GM12878 (cell line): ENCODE measurements at regions not wholly inside any gene's neighbourhood (a gene's known extent, or its start where the extent isn't known, plus 50 kb on each side); places are given as distances from the start of the nearest gene placed in this dataset.

Experiments used
- ATAC-seq: fragments of 200-7000 bp; cut with Tn5 transposase; 3 replicates; pipeline ENCODE4 v1.9.1; 2020; ENCODE audit warnings: mild to moderate bottlenecking, moderate library complexity
- BruUV-seq: library from RNA; stranded (reverse); fragments of 400-500 nt; replicated peaks from 2 replicates; lab custom pipeline; 2021; lab: Mats Ljungman, UMichigan
- CTCF ChIA-PET: fragments of 300-600 bp; sonication (Branson Sonifier 250); formaldehyde crosslinking; extraction: SDS; loops from one replicate; lab custom pipeline; 2021; ENCODE audit warnings: inconsistent platforms; lab: Yijun Ruan, JAX
- POLR2A ChIA-PET: fragments of 350-600 bp; formaldehyde crosslinking; extraction: SDS; loops from one replicate; lab custom pipeline; 2021; ENCODE audit warnings: inconsistent platforms; lab: Charles Lee
- RAD21 ChIA-PET: fragments of 300-600 bp; sonication (Branson Sonifier 250); formaldehyde crosslinking; loops from one replicate; lab custom pipeline; 2023; ENCODE audit warnings: antibody characterized with exemption; ENCODE audit not compliant: unreplicated experiment; lab: Charles Lee
- SMC1A ChIA-PET: fragments of 300-600 bp; sonication (Branson Sonifier 250); formaldehyde crosslinking; loops from one replicate; lab custom pipeline; 2023; ENCODE audit not compliant: unreplicated experiment, uncharacterized antibody; lab: Charles Lee
- DNase-seq: peaks from one replicate; pipeline ENCODE4 v3.0.0-alpha.2; 2011; ENCODE audit warnings: low read depth, low spot score
- FAIRE-seq: peaks from 3 replicates; lab custom pipeline; 2011; peaks lifted over from hg19 to GRCh38; lab: Jason Lieb, UNC
- H2AFZ ChIP-seq: 2 replicates; pipeline ENCODE4 v1.6.0; 2011; ENCODE audit warnings: low read depth, low read length, control low read depth; ENCODE audit not compliant: control insufficient read depth
- H3K27ac ChIP-seq: 2 replicates; pipeline ENCODE4 v1.5.1; 2011; ENCODE audit warnings: control low read depth; ENCODE audit not compliant: control insufficient read depth, insufficient read depth
- H3K27me3 ChIP-seq, 2 experiments: replicated peaks in 1 of 2; 2 replicates each; pipeline versions ENCODE4 v1.6.0 to v1.6.1; 2011; ENCODE audit warnings: low read length in 1 of 2; ENCODE audit not compliant: control insufficient read depth in 2 of 2, insufficient read depth in 2 of 2
- H3K36me3 ChIP-seq, 2 experiments: 2 replicates each; pipeline ENCODE4 v1.5.1; 2011; ENCODE audit warnings: low read length in 1 of 2; ENCODE audit not compliant: control insufficient read depth in 2 of 2, insufficient read depth in 2 of 2
- H3K4me1 ChIP-seq: 2 replicates; pipeline ENCODE4 v1.6.1; 2011; ENCODE audit warnings: mild to moderate bottlenecking, low read length, moderate library complexity, mixed read lengths; ENCODE audit not compliant: control insufficient read depth, insufficient read depth
- H3K4me2 ChIP-seq: 2 replicates; pipeline ENCODE4 v1.6.0; 2011; ENCODE audit warnings: control low read depth; ENCODE audit not compliant: control insufficient read depth, insufficient read depth
- H3K4me3 ChIP-seq: fragments of 200-600 bp; sonication (generic); 2 replicates; pipeline ENCODE4 v1.5.1; 2016
- H3K79me2 ChIP-seq: 2 replicates; pipeline ENCODE4 v1.6.0; 2011; ENCODE audit warnings: low read length; ENCODE audit not compliant: control insufficient read depth, insufficient read depth
- H3K9ac ChIP-seq: 2 replicates; pipeline ENCODE4 v1.8.0; 2011; ENCODE audit warnings: low read length, control low read depth, mixed read lengths; ENCODE audit not compliant: control insufficient read depth, insufficient read depth
- H3K9me3 ChIP-seq: replicated peaks from 3 replicates; pipeline ENCODE4 v1.5.1; 2011; ENCODE audit warnings: mild to moderate bottlenecking, low read length; ENCODE audit not compliant: control insufficient read depth, insufficient read depth
- H4K20me1 ChIP-seq: 2 replicates; pipeline ENCODE4 v1.6.0; 2011; ENCODE audit not compliant: control insufficient read depth, insufficient read depth
- ATF7 ChIP-seq: fragments of 450-650 bp; IDR thresholded peaks from 2 replicates; pipeline ENCODE4 v1.6.1; 2016; ENCODE audit warnings: low read depth, mild to moderate bottlenecking
- CREB1 ChIP-seq: IDR thresholded peaks from 2 replicates; pipeline ENCODE4 v1.6.1; 2012; ENCODE audit warnings: low read depth, mild to moderate bottlenecking, inconsistent platforms
- HDAC2 ChIP-seq: fragments of 200-600 bp; sonication (generic); IDR thresholded peaks from 2 replicates; pipeline ENCODE4 v1.6.1; 2017
- LARP7 ChIP-seq: fragments of 450-650 bp; IDR thresholded peaks from 2 replicates; pipeline ENCODE4 v1.6.1; 2017; ENCODE audit warnings: mild to moderate bottlenecking
- MEF2A ChIP-seq: IDR thresholded peaks from 2 replicates; pipeline ENCODE4 v1.6.1; 2011; ENCODE audit warnings: low read depth, mild to moderate bottlenecking, low read length, moderate library complexity; ENCODE audit not compliant: insufficient read depth
- POLR2AphosphoS2 ChIP-seq: IDR thresholded peaks from 2 replicates; pipeline ENCODE4 v1.6.1; 2011; ENCODE audit warnings: low read depth, mild to moderate bottlenecking, low read length, improper control_type of control experiment, moderate library complexity
- RB1 ChIP-seq: fragments of 450-650 bp; formaldehyde crosslinking; IDR thresholded peaks from 2 replicates; pipeline ENCODE4 v1.6.1; 2017; ENCODE audit warnings: mild to moderate bottlenecking, borderline replicate concordance
- RFX5 ChIP-seq: IDR thresholded peaks from 2 replicates; pipeline ENCODE4 v1.6.1; 2011; ENCODE audit warnings: low read depth, low read length, improper control_type of control experiment
- SIN3A ChIP-seq: IDR thresholded peaks from 2 replicates; pipeline ENCODE4 v1.6.1; 2012; ENCODE audit warnings: low read depth, low read length, improper control_type of control experiment
- SPI1 ChIP-seq: IDR thresholded peaks from 2 replicates; pipeline ENCODE4 v1.6.1; 2011; ENCODE audit warnings: low read depth, mild to moderate bottlenecking, low read length, moderate library complexity, borderline replicate concordance; ENCODE audit not compliant: insufficient read depth
- TCF3 ChIP-seq: IDR thresholded peaks from 2 replicates; pipeline ENCODE4 v1.6.1; 2012; ENCODE audit warnings: low read depth, mild to moderate bottlenecking, low read length, borderline replicate concordance; ENCODE audit not compliant: insufficient read depth
- WRNIP1 ChIP-seq: IDR thresholded peaks from 2 replicates; pipeline ENCODE4 v1.6.1; 2011; ENCODE audit warnings: low read depth, low read length, improper control_type of control experiment, borderline replicate concordance
- WGBS: methylation state at CpG from one replicate; pipeline ENCODE4 v1.1.6; 2016; ENCODE audit warnings: low lambda C conversion rate; ENCODE audit not compliant: insufficient replicate concordance, insufficient coverage; ENCODE audit errors: missing lambda C conversion rate; 5-methylcytosine and 5-hydroxymethylcytosine counted together
- in situ Hi-C: fragments of 300-500 bp; cut with MboI; formaldehyde crosslinking; loops from 9 replicates; pipeline ENCODE4 v1.14.3; 2018; ENCODE audit warnings: mixed read lengths
- intact Hi-C: fragments of 100-400 bp; cut with micrococcal nuclease; formaldehyde crosslinking; loops from one replicate; pipeline ENCODE4 v1.14.2; 2022; ENCODE audit not compliant: unreplicated experiment
- TF ChIP-seq, protein P1 (sequence below): fragments of 450-650 bp; IDR thresholded peaks from 2 replicates; pipeline ENCODE4 v1.6.1; 2016; ENCODE audit warnings: mild to moderate bottlenecking
- TF ChIP-seq, protein P2 (sequence below): fragments of 450-650 bp; IDR thresholded peaks from 2 replicates; pipeline ENCODE4 v1.6.1; 2017; ENCODE audit warnings: mild to moderate bottlenecking, moderate library complexity
- TF ChIP-seq, protein P3 (sequence below): fragments of 450-650 bp; IDR thresholded peaks from 2 replicates; pipeline ENCODE4 v1.6.1; 2017; ENCODE audit warnings: mild to moderate bottlenecking, moderate library complexity

DNA sequence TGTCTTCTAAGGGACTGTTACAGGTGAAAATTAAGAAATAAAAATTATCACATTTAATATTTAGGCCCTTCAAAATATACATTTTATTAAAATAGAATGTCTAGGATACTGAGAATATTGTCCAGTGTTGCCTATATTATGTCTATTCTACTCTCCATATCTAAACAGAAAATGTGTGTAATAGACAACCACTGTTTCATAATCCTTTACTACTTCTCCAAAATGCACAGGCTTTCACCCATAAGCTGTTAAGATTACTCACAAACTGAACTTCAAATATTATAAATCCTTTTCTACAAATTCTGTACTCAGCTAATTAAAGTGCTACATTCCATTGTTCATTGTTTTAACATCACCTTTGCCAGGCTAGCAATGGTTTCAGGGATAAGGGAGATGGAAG, 56.7 kb upstream of the TFEC start (continued):
- TF ChIP-seq SPI1, result no peak
- TF ChIP-seq RFX5, result no peak
- no peak for TF ChIP-seq ATF7
- no peak for TF ChIP-seq MEF2A
- TF ChIP-seq CREB1, result no peak
- TF ChIP-seq, protein P1, sequence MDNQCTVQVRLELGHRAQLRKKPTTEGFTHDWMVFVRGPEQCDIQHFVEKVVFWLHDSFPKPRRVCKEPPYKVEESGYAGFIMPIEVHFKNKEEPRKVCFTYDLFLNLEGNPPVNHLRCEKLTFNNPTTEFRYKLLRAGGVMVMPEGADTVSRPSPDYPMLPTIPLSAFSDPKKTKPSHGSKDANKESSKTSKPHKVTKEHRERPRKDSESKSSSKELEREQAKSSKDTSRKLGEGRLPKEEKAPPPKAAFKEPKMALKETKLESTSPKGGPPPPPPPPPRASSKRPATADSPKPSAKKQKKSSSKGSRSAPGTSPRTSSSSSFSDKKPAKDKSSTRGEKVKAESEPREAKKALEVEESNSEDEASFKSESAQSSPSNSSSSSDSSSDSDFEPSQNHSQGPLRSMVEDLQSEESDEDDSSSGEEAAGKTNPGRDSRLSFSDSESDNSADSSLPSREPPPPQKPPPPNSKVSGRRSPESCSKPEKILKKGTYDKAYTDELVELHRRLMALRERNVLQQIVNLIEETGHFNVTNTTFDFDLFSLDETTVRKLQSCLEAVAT, result no peak
- no peak for TF ChIP-seq RB1
- TF ChIP-seq, protein P2, sequence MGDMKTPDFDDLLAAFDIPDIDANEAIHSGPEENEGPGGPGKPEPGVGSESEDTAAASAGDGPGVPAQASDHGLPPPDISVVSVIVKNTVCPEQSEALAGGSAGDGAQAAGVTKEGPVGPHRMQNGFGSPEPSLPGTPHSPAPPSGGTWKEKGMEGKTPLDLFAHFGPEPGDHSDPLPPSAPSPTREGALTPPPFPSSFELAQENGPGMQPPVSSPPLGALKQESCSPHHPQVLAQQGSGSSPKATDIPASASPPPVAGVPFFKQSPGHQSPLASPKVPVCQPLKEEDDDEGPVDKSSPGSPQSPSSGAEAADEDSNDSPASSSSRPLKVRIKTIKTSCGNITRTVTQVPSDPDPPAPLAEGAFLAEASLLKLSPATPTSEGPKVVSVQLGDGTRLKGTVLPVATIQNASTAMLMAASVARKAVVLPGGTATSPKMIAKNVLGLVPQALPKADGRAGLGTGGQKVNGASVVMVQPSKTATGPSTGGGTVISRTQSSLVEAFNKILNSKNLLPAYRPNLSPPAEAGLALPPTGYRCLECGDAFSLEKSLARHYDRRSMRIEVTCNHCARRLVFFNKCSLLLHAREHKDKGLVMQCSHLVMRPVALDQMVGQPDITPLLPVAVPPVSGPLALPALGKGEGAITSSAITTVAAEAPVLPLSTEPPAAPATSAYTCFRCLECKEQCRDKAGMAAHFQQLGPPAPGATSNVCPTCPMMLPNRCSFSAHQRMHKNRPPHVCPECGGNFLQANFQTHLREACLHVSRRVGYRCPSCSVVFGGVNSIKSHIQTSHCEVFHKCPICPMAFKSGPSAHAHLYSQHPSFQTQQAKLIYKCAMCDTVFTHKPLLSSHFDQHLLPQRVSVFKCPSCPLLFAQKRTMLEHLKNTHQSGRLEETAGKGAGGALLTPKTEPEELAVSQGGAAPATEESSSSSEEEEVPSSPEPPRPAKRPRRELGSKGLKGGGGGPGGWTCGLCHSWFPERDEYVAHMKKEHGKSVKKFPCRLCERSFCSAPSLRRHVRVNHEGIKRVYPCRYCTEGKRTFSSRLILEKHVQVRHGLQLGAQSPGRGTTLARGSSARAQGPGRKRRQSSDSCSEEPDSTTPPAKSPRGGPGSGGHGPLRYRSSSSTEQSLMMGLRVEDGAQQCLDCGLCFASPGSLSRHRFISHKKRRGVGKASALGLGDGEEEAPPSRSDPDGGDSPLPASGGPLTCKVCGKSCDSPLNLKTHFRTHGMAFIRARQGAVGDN, result no peak

DNA sequence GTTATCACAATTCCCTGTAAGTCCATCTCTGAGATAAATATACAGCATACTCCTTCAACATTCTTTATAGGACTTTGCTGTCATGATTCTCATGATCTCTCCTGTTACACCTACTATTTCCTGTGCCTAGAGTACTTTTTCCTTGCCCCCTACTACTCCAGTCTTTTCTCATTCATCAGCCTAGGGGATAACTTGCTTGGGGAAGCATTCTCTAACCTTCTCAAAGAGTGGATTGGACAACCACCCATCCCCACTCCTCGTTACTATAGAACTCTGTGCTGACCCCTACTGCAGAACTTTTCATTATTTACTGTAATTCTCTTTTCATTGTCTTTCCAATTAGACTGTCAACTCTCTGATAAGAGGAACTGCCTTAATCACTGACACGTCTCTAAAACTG, 57.4 kb upstream of the TFEC start:
- Histone ChIP-seq H3K79me2 (no peaks in the 10 kb centered on the region), H3K4me1 (no peaks in the 10 kb centered on the region), H3K27ac (no peak overlapping the region), H2AFZ (no peak overlapping the region), H3K9ac (no peak overlapping the region), H3K9me3 (no peaks in the 10 kb centered on the region), H3K4me2 (no peak overlapping the region), H3K36me3 (no peaks in the 10 kb centered on the region), H3K27me3 (no peaks in the 10 kb centered on the region), H3K4me3 (no peak overlapping the region), H4K20me1 (no peaks in the 10 kb centered on the region)
- no TSS peak for BruUV-seq
- SMC1A ChIA-PET, result no interaction called here
- ATAC-seq, result no peak
- in situ Hi-C loops, result no loop called here
- no peak for DNase-seq
- CTCF ChIA-PET, result interaction anchor here (0.6 kb wide), 1 partner anchor 978 kb away, joined by 3 read pairs; no protein-coding TSS in a partner anchor
- RAD21 ChIA-PET, result no interaction called here
- POLR2A ChIA-PET, result no interaction called here
- intact Hi-C loops, result no loop called here
- WGBS, result 0% methylated on average over 2 of the region's 2 CpGs
- no peak for FAIRE-seq
- TF ChIP-seq TCF3 (no peak), WRNIP1 (no peak), LARP7 (no peak), POLR2AphosphoS2 (no peak), HDAC2 (no peak), CREB1 (no peak), SIN3A (no peak)
- TF ChIP-seq, protein P3, sequence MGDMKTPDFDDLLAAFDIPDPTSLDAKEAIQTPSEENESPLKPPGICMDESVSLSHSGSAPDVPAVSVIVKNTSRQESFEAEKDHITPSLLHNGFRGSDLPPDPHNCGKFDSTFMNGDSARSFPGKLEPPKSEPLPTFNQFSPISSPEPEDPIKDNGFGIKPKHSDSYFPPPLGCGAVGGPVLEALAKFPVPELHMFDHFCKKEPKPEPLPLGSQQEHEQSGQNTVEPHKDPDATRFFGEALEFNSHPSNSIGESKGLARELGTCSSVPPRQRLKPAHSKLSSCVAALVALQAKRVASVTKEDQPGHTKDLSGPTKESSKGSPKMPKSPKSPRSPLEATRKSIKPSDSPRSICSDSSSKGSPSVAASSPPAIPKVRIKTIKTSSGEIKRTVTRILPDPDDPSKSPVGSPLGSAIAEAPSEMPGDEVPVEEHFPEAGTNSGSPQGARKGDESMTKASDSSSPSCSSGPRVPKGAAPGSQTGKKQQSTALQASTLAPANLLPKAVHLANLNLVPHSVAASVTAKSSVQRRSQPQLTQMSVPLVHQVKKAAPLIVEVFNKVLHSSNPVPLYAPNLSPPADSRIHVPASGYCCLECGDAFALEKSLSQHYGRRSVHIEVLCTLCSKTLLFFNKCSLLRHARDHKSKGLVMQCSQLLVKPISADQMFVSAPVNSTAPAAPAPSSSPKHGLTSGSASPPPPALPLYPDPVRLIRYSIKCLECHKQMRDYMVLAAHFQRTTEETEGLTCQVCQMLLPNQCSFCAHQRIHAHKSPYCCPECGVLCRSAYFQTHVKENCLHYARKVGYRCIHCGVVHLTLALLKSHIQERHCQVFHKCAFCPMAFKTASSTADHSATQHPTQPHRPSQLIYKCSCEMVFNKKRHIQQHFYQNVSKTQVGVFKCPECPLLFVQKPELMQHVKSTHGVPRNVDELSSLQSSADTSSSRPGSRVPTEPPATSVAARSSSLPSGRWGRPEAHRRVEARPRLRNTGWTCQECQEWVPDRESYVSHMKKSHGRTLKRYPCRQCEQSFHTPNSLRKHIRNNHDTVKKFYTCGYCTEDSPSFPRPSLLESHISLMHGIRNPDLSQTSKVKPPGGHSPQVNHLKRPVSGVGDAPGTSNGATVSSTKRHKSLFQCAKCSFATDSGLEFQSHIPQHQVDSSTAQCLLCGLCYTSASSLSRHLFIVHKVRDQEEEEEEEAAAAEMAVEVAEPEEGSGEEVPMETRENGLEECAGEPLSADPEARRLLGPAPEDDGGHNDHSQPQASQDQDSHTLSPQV, result no peak
